H1 (cell line): ENCODE measurements at regions not wholly inside any gene's neighbourhood (a gene's known extent, or its start where the extent isn't known, plus 50 kb on each side); places are given as distances from the start of the nearest gene placed in this dataset.

Experiments
- CBX5 ChIP-seq: fragments of 300-800, 300-1000 bp; sonication (generic); IDR thresholded peaks from 2 replicates; pipeline ENCODE4 v1.7.1; 2016; ENCODE audit warnings: antibody characterized with exemption, low read length, low read depth
- RAD21 ChIP-seq, 2 experiments: IDR thresholded peaks in 1 of 2; conservative IDR thresholded peaks in 1 of 2; 2 replicates each; pipeline ENCODE4 v1.6.1; 2011; ENCODE audit warnings: low read depth in 2 of 2, low read length in 2 of 2, improper control_type of control experiment in 1 of 2, inconsistent platforms in 1 of 2, mild to moderate bottlenecking in 1 of 2, moderate library complexity in 1 of 2
- USF2 ChIP-seq: IDR thresholded peaks from 2 replicates; pipeline ENCODE4 v1.6.1; 2011; ENCODE audit warnings: low read length, improper control_type of control experiment

- TF ChIP-seq USF2 (no peak), RAD21 (IDR thresholded peaks at IDR 0.05 in 1 of 2, conservative IDR thresholded peaks at IDR 0.05 in 1 of 2; ENCODE audit: low read depth in 2 of 2, low read length in 2 of 2) (no peak), CBX5 (no peak)
Observed at GRCh38 chr1:238999944-239000343, 386.4 kb upstream of the CHRM3 start (continued).
